PC-9 (cell line): ENCODE measurements at regions not wholly inside any gene's neighbourhood (a gene's known extent, or its start where the extent isn't known, plus 50 kb on each side); places are given as distances from the start of the nearest gene placed in this dataset.

ENCODE experiments used
- EZH2 ChIP-seq: fragments of 200-600 bp; sonication (generic); IDR thresholded peaks from 2 replicates; pipeline ENCODE4 v1.8.0; 2017; ENCODE audit warnings: antibody characterized with exemption, low read depth
- TF ChIP-seq, protein P1 (sequence below): fragments of 200-600 bp; sonication (generic); conservative IDR thresholded peaks from 2 replicates; pipeline ENCODE4 v1.6.1; 2017; ENCODE audit warnings: mixed run types, antibody characterized with exemption, mild to moderate bottlenecking, moderate library complexity

DNA sequence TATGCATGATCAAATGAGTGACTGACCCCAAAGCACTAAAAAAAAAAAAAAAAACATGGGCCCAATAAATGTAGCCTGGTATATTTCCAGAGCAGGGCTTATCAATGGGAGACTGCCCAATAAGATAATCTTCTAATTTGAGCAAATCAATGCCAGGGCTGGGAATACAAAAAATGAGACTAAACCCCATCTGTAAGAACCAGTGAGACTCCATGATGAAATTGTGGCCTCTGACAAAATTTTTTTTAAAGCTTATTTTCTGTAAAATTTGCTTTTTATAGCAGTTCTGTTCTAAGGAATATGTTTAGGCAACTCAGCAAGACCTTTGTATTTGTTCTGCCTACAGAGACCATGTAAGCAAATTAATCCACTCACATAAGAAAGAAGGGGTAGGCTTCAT, 186.8 kb upstream of the CCDC150 start:
- TF ChIP-seq, protein P1, sequence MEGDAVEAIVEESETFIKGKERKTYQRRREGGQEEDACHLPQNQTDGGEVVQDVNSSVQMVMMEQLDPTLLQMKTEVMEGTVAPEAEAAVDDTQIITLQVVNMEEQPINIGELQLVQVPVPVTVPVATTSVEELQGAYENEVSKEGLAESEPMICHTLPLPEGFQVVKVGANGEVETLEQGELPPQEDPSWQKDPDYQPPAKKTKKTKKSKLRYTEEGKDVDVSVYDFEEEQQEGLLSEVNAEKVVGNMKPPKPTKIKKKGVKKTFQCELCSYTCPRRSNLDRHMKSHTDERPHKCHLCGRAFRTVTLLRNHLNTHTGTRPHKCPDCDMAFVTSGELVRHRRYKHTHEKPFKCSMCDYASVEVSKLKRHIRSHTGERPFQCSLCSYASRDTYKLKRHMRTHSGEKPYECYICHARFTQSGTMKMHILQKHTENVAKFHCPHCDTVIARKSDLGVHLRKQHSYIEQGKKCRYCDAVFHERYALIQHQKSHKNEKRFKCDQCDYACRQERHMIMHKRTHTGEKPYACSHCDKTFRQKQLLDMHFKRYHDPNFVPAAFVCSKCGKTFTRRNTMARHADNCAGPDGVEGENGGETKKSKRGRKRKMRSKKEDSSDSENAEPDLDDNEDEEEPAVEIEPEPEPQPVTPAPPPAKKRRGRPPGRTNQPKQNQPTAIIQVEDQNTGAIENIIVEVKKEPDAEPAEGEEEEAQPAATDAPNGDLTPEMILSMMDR: no peak
- no peak for TF ChIP-seq EZH2
